Lower leg skin (tissue), 3 donors: ENCODE measurements at regions not wholly inside any gene's neighbourhood (a gene's known extent, or its start where the extent isn't known, plus 50 kb on each side); places are given as distances from the start of the nearest gene placed in this dataset.

ENCODE experiments used
- POLR2A ChIP-seq, 2 donors: fragments of 450-650 bp; IDR thresholded peaks; one replicate each; pipeline ENCODE4 v1.6.1; 2016 to 2017; ENCODE audit warnings: antibody characterized with exemption in 2 of 2, mild to moderate bottlenecking in 1 of 2, moderate library complexity in 1 of 2
- TF ChIP-seq, protein P1 (sequence below), 3 donors: fragments of 450-650 bp; IDR thresholded peaks; one replicate each; pipeline ENCODE4 v1.5.1; 2016; ENCODE audit warnings: antibody characterized with exemption in 3 of 3, mild to moderate bottlenecking in 3 of 3, moderate library complexity in 2 of 3

DNA sequence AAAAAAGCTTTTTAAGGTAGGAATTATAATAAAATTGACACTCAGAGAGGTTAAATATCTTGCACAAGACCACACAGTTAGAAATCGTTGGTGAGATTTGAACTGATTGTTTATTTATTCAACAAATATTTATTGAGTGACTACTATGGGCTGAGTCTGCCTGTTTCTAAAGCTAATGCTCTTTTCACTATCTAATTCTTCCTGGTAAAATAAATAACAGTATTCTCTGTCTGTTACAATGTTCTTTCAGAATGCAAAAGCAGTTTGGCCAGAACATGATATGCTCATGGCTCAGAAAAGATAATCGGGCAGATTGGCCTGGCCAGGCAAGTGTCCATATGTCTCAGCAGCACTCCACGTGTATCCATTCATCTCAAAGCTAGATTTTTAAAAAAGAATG lies 82.0 kb downstream of the BTG1 start:
- TF ChIP-seq POLR2A (IDR thresholded peaks at IDR 0.05) = no peak
- TF ChIP-seq, protein P1, sequence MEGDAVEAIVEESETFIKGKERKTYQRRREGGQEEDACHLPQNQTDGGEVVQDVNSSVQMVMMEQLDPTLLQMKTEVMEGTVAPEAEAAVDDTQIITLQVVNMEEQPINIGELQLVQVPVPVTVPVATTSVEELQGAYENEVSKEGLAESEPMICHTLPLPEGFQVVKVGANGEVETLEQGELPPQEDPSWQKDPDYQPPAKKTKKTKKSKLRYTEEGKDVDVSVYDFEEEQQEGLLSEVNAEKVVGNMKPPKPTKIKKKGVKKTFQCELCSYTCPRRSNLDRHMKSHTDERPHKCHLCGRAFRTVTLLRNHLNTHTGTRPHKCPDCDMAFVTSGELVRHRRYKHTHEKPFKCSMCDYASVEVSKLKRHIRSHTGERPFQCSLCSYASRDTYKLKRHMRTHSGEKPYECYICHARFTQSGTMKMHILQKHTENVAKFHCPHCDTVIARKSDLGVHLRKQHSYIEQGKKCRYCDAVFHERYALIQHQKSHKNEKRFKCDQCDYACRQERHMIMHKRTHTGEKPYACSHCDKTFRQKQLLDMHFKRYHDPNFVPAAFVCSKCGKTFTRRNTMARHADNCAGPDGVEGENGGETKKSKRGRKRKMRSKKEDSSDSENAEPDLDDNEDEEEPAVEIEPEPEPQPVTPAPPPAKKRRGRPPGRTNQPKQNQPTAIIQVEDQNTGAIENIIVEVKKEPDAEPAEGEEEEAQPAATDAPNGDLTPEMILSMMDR (IDR thresholded peaks at IDR 0.05) = no peak
